PC-9 (cell line): ENCODE measurements at regions not wholly inside any gene's neighbourhood (a gene's known extent, or its start where the extent isn't known, plus 50 kb on each side); places are given as distances from the start of the nearest gene placed in this dataset.

Experiments used
- BruUV-seq: library from RNA; stranded (reverse); fragments of 400-500 nt; replicated peaks from 2 replicates; lab custom pipeline; 2021; lab: Mats Ljungman, UMichigan
- CTCF ChIA-PET: fragments of 300-600 bp; sonication (Branson Sonifier 250); formaldehyde crosslinking; loops from one replicate; lab custom pipeline; 2022; ENCODE audit warnings: antibody characterized with exemption; lab: Charles Lee
- POLR2A ChIA-PET: fragments of 300-600 bp; sonication (Branson Sonifier 250); formaldehyde crosslinking; loops from one replicate; lab custom pipeline; 2022; ENCODE audit warnings: antibody characterized with exemption; ENCODE audit not compliant: unreplicated experiment; lab: Charles Lee
- DNase-seq, 2 experiments: peaks; one replicate each; pipeline versions ENCODE4 v3.0.0 to v3.0.0-alpha.2; 2015 to 2022; ENCODE audit warnings: mixed read lengths in 1 of 2
- H2AFZ ChIP-seq: fragments of 200-600 bp; sonication (generic); 2 replicates; pipeline ENCODE4 v1.8.1; 2017; ENCODE audit warnings: antibody characterized with exemption
- H3F3A ChIP-seq: fragments of 200-600 bp; sonication (generic); 2 replicates; pipeline ENCODE4 v1.8.1; 2017; ENCODE audit warnings: antibody characterized with exemption, mild to moderate bottlenecking, low read depth; ENCODE audit not compliant: insufficient read depth
- H3K27ac ChIP-seq: fragments of 200-600 bp; sonication (generic); 2 replicates; pipeline ENCODE4 v1.6.1; 2016; ENCODE audit warnings: mixed run types
- H3K27me3 ChIP-seq: fragments of 200-600 bp; sonication (generic); 2 replicates; pipeline ENCODE4 v1.6.1; 2016; ENCODE audit warnings: low read depth, mixed run types; ENCODE audit not compliant: insufficient read depth
- H3K36me3 ChIP-seq: fragments of 200-600 bp; sonication (generic); 2 replicates; pipeline ENCODE4 v1.6.1; 2016; ENCODE audit warnings: low read depth, mixed run types
- H3K4me1 ChIP-seq: fragments of 200-600 bp; sonication (generic); replicated peaks from 2 replicates; pipeline ENCODE4 v1.6.1; 2016; ENCODE audit warnings: mixed run types; ENCODE audit not compliant: insufficient read depth
- H3K4me2 ChIP-seq: fragments of 200-600 bp; sonication (generic); 2 replicates; pipeline ENCODE4 v1.6.1; 2017; ENCODE audit warnings: mixed run types
- H3K4me3 ChIP-seq: fragments of 200-600 bp; sonication (generic); 2 replicates; pipeline ENCODE4 v1.6.1; 2016; ENCODE audit warnings: mixed run types
- H3K79me2 ChIP-seq: fragments of 200-600 bp; sonication (generic); 2 replicates; pipeline ENCODE4 v1.6.1; 2017; ENCODE audit warnings: low read depth, mixed run types
- H3K9me2 ChIP-seq: fragments of 200-600 bp; sonication (generic); 2 replicates; pipeline ENCODE4 v1.8.1; 2017; ENCODE audit warnings: mild to moderate bottlenecking; ENCODE audit not compliant: insufficient read depth
- H3K9me3 ChIP-seq: fragments of 200-600 bp; sonication (generic); 2 replicates; pipeline ENCODE4 v1.8.1; 2016; ENCODE audit warnings: low read depth; ENCODE audit not compliant: insufficient read depth
- H4K20me1 ChIP-seq: fragments of 200-600 bp; sonication (generic); 2 replicates; pipeline ENCODE4 v1.8.1; 2017; ENCODE audit not compliant: insufficient read depth
- CTCF ChIP-seq: fragments of 200-600 bp; sonication (generic); conservative IDR thresholded peaks from 2 replicates; pipeline ENCODE4 v1.6.1; 2017; ENCODE audit warnings: mixed run types, antibody characterized with exemption, mild to moderate bottlenecking, moderate library complexity
- EZH2 ChIP-seq: fragments of 200-600 bp; sonication (generic); IDR thresholded peaks from 2 replicates; pipeline ENCODE4 v1.8.0; 2017; ENCODE audit warnings: antibody characterized with exemption, low read depth
- intact Hi-C: fragments of 100-400 bp; cut with micrococcal nuclease; formaldehyde crosslinking; loops from one replicate; pipeline ENCODE4 v1.10.0; 2022; ENCODE audit not compliant: unreplicated experiment

DNA sequence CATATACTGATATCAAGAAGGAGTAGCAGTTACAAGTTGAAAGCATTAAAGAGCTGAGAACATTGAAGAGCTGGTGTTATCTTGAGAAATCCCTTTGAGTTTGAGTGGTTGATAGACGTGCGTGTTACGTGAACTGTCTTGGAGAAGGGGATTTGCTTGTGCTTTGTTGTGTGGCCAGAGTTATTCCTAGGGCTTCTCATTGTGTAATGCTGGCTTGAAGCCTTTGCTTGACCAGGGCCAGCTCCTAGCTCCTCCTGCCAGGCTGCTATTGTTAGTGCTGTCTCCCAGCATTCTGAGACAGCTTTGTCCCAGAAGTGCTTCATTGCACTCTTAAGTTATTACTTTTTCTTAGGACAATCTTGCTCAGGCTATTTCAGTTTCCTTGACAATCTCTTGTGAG is 116.2 kb upstream of the KCNK2 start:
- no peak overlapping the region for H3K4me2 ChIP-seq
- intact Hi-C loops: no loop called here
- no peaks in the 10 kb centered on the region for H3K27me3 ChIP-seq
- no peaks in the 10 kb centered on the region for H4K20me1 ChIP-seq
- TF ChIP-seq CTCF (no peak), EZH2 (no peak)
- no TSS peak for BruUV-seq
- no peak overlapping the region for H3K4me3 ChIP-seq
- no peak overlapping the region for H3K27ac ChIP-seq
- ChIA-PET CTCF (no interaction called here), POLR2A (no interaction called here)
- H3K36me3 ChIP-seq: no peaks in the 10 kb centered on the region
- H3F3A ChIP-seq: no peaks in the 10 kb centered on the region
- H3K4me1 ChIP-seq: no peaks in the 10 kb centered on the region
- no peak overlapping the region for H2AFZ ChIP-seq
- H3K9me3 ChIP-seq: no peaks in the 10 kb centered on the region
- H3K9me2 ChIP-seq: no peaks in the 10 kb centered on the region
- no peaks in the 10 kb centered on the region for H3K79me2 ChIP-seq
- no peak for DNase-seq

- ChIA-PET CTCF (no interaction called here), POLR2A (no interaction called here)
- no TSS peak for BruUV-seq
- intact Hi-C loops: no loop called here
- DNase-seq: no peak
- TF ChIP-seq CTCF (no peak), EZH2 (no peak)
- no peak overlapping the region for H3K27ac ChIP-seq
- H3K9me2 ChIP-seq: no peaks in the 10 kb centered on the region
- H3F3A ChIP-seq: no peaks in the 10 kb centered on the region
- H3K4me1 ChIP-seq: no peaks in the 10 kb centered on the region
- no peak overlapping the region for H3K4me3 ChIP-seq
- no peaks in the 10 kb centered on the region for H3K36me3 ChIP-seq
- no peaks in the 10 kb centered on the region for H4K20me1 ChIP-seq
- no peak overlapping the region for H3K4me2 ChIP-seq
- no peak overlapping the region for H2AFZ ChIP-seq
- no peaks in the 10 kb centered on the region for H3K27me3 ChIP-seq
- H3K9me3 ChIP-seq: no peaks in the 10 kb centered on the region
- H3K79me2 ChIP-seq: no peaks in the 10 kb centered on the region
These were observed 114.5 kb upstream of the KCNK2 start for GRCh38 chr1:214967865-214968575.

- Histone ChIP-seq H3K36me3 (no peaks in the 10 kb centered on the region), H3F3A (no peaks in the 10 kb centered on the region), H3K4me1 (no peaks in the 10 kb centered on the region), H3K79me2 (no peaks in the 10 kb centered on the region), H2AFZ (no peak overlapping the region), H3K27ac (no peak overlapping the region), H3K9me3 (no peaks in the 10 kb centered on the region), H3K4me3 (no peak overlapping the region), H3K4me2 (no peak overlapping the region), H4K20me1 (no peaks in the 10 kb centered on the region), H3K9me2 (no peaks in the 10 kb centered on the region), H3K27me3 (no peaks in the 10 kb centered on the region)
- TF ChIP-seq CTCF (no peak), EZH2 (no peak)
- POLR2A ChIA-PET: no interaction called here
- intact Hi-C loops: no loop called here
- DNase-seq: no peak
- CTCF ChIA-PET: no interaction called here
- BruUV-seq: no TSS peak
These were observed 112.5 kb upstream of the KCNK2 start for GRCh38 chr1:214970016-214970415.
